ENCODE measurements at regions not wholly inside any gene's neighbourhood (a gene's known extent, or its start where the extent isn't known, plus 50 kb on each side); places are given as distances from the start of the nearest gene placed in this dataset.

- DNase-seq (ENCODE audit: low read depth), result no peak
These were observed 61.0 kb upstream of the CLEC14A start for GRCh38 chr14:38316922-38317321.

- DNase-seq (ENCODE audit: low read depth), result no peak
These were observed 55.8 kb upstream of the CLEC14A start for GRCh38 chr14:38311655-38312054.

GRCh38 chr14:38310420-38310995, 54.6 kb upstream of the CLEC14A start:
- DNase-seq (ENCODE audit: low read depth), result no peak

GRCh38 chr14:38309522-38310277, 53.8 kb upstream of the CLEC14A start:
- DNase-seq (ENCODE audit: low read depth), result no peak
